Uterus (tissue), 3 donors: ENCODE measurements at regions not wholly inside any gene's neighbourhood (a gene's known extent, or its start where the extent isn't known, plus 50 kb on each side); places are given as distances from the start of the nearest gene placed in this dataset.
"Not testable (repeated sequence)": the region's sequence is repeated elsewhere in the genome, so short reads cannot be mapped to it uniquely, and the experiment has no call there.

Experiments
- DNase-seq, 2 donors: peaks; one replicate each; pipeline ENCODE4 v3.0.0-alpha.2; 2019 to 2020
- H3K27ac ChIP-seq, 2 donors: fragments of 200-600 bp; sonication (generic); 1 replicate in 1 of 2; 2 replicates in 1 of 2; pipeline ENCODE4 v1.5.1; 2016 to 2018
- H3K27me3 ChIP-seq, 2 donors: fragments of 200-600 bp; sonication (generic); one replicate each; pipeline ENCODE4 v1.5.1; 2018 to 2019; ENCODE audit warnings: control low read depth in 1 of 2
- H3K36me3 ChIP-seq, 2 donors: fragments of 200-600 bp; sonication (generic); one replicate each; pipeline ENCODE4 v1.5.1; 2019; ENCODE audit warnings: control low read depth in 1 of 2
- H3K4me1 ChIP-seq, 2 donors: fragments of 200-600 bp; sonication (generic); one replicate each; pipeline ENCODE4 v1.5.1; 2018 to 2019; ENCODE audit warnings: control low read depth in 1 of 2
- H3K4me3 ChIP-seq, 2 donors: fragments of 200-600 bp; sonication (generic); 1 replicate in 1 of 2; 2 replicates in 1 of 2; pipeline ENCODE4 v1.5.1; 2018 to 2019; ENCODE audit warnings: mild to moderate bottlenecking in 1 of 2
- H3K9me3 ChIP-seq, 2 donors: fragments of 200-600 bp; sonication (generic); one replicate each; pipeline ENCODE4 v1.5.1; 2019; ENCODE audit warnings: control low read depth in 1 of 2
- CTCF ChIP-seq, 4 experiments: fragments of 200-600 bp in 2 of 4; fragments of 450-650 bp in 2 of 4; sonication (generic) in 2 of 4; IDR thresholded peaks; one replicate each; pipeline ENCODE4 v1.5.1; 2016 to 2019; ENCODE audit warnings: antibody characterized with exemption in 4 of 4, mild to moderate bottlenecking in 2 of 4, moderate library complexity in 1 of 4
- POLR2A ChIP-seq, 2 donors: fragments of 450-650 bp; IDR thresholded peaks; one replicate each; pipeline ENCODE4 v1.6.1; 2016; ENCODE audit warnings: antibody characterized with exemption in 2 of 2, mild to moderate bottlenecking in 1 of 2, moderate library complexity in 1 of 2
- intact Hi-C: fragments of 100-400 bp; cut with DNase I; formaldehyde crosslinking; loops from one replicate; pipeline ENCODE4 v1.15.1; 2023; ENCODE audit warnings: low total_unique reads
- donor health status: DM: yes; HTN: yes; CAD: no.

- TF ChIP-seq POLR2A (IDR thresholded peaks at IDR 0.05): no peak
- no peak for TF ChIP-seq CTCF (IDR thresholded peaks at IDR 0.05)
- DNase-seq: no peak
- intact Hi-C loops: no loop called here
- Histone ChIP-seq H3K4me1 (no peaks in the 10 kb centered on the region), H3K27me3 (no peaks in the 10 kb centered on the region), H3K36me3 (no peaks in the 10 kb centered on the region), H3K9me3 (no peaks in the 10 kb centered on the region), H3K4me3 (no peak overlapping the region), H3K27ac (no peak overlapping the region)
These were observed 75.7 kb upstream of the TNRC6A start for GRCh38 chr16:24653725-24654124.

GRCh38 chr16:24665942-24666341 is 63.5 kb upstream of the TNRC6A start:
- DNase-seq, H3K36me3 ChIP-seq, H3K27me3 ChIP-seq, H3K9me3 ChIP-seq, H3K4me3 ChIP-seq, intact Hi-C loops: not testable (repeated sequence)
- H3K27ac ChIP-seq: peak overlapping the region in 1 of 2 donors; percentile 11
- H3K4me1 ChIP-seq: peaks cover 0 to 24% of the 10 kb centered on the region in 2 donors

GRCh38 chr16:24667244-24667764 is 62.1 kb upstream of the TNRC6A start:
- no peak for TF ChIP-seq CTCF (IDR thresholded peaks at IDR 0.05)
- TF ChIP-seq POLR2A (IDR thresholded peaks at IDR 0.05): no peak
- H3K36me3 ChIP-seq: no peaks in the 10 kb centered on the region
- intact Hi-C loops: no loop called here

GRCh38 chr16:24668481-24669061 is 60.9 kb upstream of the TNRC6A start:
- Histone ChIP-seq H3K36me3 (no peaks in the 10 kb centered on the region), H3K4me3 (no peak overlapping the region), H3K9me3 (no peaks in the 10 kb centered on the region), H3K27ac (peak overlapping the region; percentile 83 to 86), H3K4me1 (peaks cover 0 to 24% of the 10 kb centered on the region in 2 donors), H3K27me3 (no peaks in the 10 kb centered on the region)
- TF ChIP-seq POLR2A (IDR thresholded peaks at IDR 0.05) (peak in 1 of 2 donors; percentile 18), CTCF (IDR thresholded peaks at IDR 0.05) (no peak)
- DNase-seq: peak; percentile 72 to 81
- intact Hi-C loops: no loop called here

More at GRCh38 chr16:24667244-24667764, 62.1 kb upstream of the TNRC6A start:
- H3K4me1 ChIP-seq: peaks cover 0 to 24% of the 10 kb centered on the region in 2 donors
- no peaks in the 10 kb centered on the region for H3K27me3 ChIP-seq
- DNase-seq: no peak
- H3K27ac ChIP-seq: peak overlapping the region; percentile 83 to 86
- H3K4me3 ChIP-seq: no peak overlapping the region
- H3K9me3 ChIP-seq: no peaks in the 10 kb centered on the region

DNA sequence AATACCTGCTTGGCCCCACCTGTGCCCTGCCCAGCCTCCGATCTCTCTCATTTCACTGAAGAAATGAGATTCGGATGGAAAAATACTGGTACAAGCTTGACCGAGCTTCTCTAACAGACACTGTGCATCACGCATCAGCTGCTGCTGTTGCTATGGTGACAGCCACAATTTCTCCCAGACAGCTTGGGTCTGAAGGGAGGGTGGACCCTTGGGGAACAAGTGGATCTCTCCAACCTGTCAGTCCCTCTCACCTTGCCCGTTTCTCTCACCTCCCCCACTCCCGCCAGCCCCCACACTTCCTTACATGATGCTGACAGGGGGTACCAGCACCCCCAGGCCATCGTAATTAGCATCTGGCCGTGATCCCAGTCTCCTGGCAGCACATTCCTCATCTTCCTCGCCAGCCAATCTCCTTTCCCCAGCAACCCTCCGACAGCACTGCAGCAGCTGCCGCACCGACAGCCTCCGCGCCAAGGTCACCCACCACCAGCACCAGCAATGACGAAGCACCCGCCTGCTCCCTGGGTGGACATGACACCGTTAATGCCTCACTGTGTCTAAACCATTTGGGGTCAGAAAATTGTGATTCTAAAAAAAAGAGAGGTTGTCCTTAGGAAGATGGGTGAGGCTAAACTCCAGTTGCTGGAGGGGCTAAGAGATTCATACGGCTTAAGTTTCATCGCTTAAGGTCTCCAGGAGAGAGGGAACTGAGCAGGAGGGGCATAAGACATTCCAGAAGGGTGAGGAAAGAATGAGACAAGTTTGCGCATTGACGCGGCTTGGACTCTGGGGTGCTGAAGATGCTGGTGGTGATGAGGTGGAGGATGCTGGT is 58.6 kb upstream of the TNRC6A start:
- Histone ChIP-seq H3K9me3 (no peaks in the 10 kb centered on the region), H3K27ac (peak overlapping the region; percentile 83 to 86), H3K4me3 (no peak overlapping the region), H3K27me3 (no peaks in the 10 kb centered on the region), H3K4me1 (peaks cover 0 to 24% of the 10 kb centered on the region in 2 donors), H3K36me3 (no peaks in the 10 kb centered on the region)
- DNase-seq: peak; percentile 79 to 84
- TF ChIP-seq CTCF (IDR thresholded peaks at IDR 0.05) (no peak), POLR2A (IDR thresholded peaks at IDR 0.05) (no peak)
- intact Hi-C loops: no loop called here
